Sigmoid colon (tissue), 4 donors: ENCODE measurements at regions not wholly inside any gene's neighbourhood (a gene's known extent, or its start where the extent isn't known, plus 50 kb on each side); places are given as distances from the start of the nearest gene placed in this dataset.

Experiments
- POLR2A ChIP-seq, 2 donors: fragments of 450-650 bp; IDR thresholded peaks; one replicate each; pipeline ENCODE4 v1.6.1; 2016; ENCODE audit warnings: antibody characterized with exemption in 2 of 2, mild to moderate bottlenecking in 2 of 2, moderate library complexity in 2 of 2
- POLR2AphosphoS5 ChIP-seq, 4 donors: sonication (generic); formaldehyde crosslinking; IDR thresholded peaks; one replicate each; pipeline ENCODE4 v1.6.1; 2017; ENCODE audit warnings: antibody characterized with exemption in 4 of 4
- TF ChIP-seq, protein P1 (sequence below), 4 experiments: fragments of 450-650 bp in 3 of 4; fragments of 200-600 bp in 1 of 4; IDR thresholded peaks; one replicate each; pipeline ENCODE4 v1.5.1; 2016 to 2019; ENCODE audit warnings: antibody characterized with exemption in 4 of 4, mild to moderate bottlenecking in 3 of 4, moderate library complexity in 2 of 4

DNA sequence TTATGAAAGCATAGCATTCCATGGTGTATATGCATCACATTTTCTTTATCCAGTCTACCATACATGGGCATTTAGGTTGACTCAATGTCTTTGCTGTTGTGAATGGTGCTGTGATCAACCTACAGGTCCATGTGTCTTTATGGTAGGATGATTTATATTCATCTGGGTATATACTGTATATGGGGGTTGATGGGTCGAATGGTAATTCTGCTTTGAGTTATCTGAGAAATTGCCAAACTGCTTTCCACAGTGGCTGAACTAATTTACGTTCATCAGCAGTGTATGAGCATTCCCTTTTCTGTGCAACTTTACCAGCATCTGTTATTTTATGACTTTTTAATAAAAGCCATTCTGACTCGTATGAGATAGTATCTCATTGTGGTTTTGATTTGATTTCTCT, 662.4 kb upstream of the BCHE start:
- TF ChIP-seq, protein P1, sequence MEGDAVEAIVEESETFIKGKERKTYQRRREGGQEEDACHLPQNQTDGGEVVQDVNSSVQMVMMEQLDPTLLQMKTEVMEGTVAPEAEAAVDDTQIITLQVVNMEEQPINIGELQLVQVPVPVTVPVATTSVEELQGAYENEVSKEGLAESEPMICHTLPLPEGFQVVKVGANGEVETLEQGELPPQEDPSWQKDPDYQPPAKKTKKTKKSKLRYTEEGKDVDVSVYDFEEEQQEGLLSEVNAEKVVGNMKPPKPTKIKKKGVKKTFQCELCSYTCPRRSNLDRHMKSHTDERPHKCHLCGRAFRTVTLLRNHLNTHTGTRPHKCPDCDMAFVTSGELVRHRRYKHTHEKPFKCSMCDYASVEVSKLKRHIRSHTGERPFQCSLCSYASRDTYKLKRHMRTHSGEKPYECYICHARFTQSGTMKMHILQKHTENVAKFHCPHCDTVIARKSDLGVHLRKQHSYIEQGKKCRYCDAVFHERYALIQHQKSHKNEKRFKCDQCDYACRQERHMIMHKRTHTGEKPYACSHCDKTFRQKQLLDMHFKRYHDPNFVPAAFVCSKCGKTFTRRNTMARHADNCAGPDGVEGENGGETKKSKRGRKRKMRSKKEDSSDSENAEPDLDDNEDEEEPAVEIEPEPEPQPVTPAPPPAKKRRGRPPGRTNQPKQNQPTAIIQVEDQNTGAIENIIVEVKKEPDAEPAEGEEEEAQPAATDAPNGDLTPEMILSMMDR (IDR thresholded peaks at IDR 0.05): no peak
- TF ChIP-seq POLR2A (IDR thresholded peaks at IDR 0.05): no peak
- TF ChIP-seq POLR2AphosphoS5 (IDR thresholded peaks at IDR 0.05): no peak
